H9 (cell line): ENCODE measurements at regions not wholly inside any gene's neighbourhood (a gene's known extent, or its start where the extent isn't known, plus 50 kb on each side); places are given as distances from the start of the nearest gene placed in this dataset.

ENCODE experiments used
- DNase-seq: peaks from one replicate; pipeline ENCODE4 v3.0.0-alpha.2; 2017
- H2AFZ ChIP-seq: one replicate; pipeline ENCODE4 v1.6.1; 2013; ENCODE audit warnings: mild to moderate bottlenecking, low read length, control low read depth, moderate library complexity
- H2AK5ac ChIP-seq: 2 replicates; pipeline ENCODE4 v1.6.1; 2013; ENCODE audit warnings: low read length, control low read depth, mixed read lengths; ENCODE audit not compliant: insufficient read length
- H2BK120ac ChIP-seq: one replicate; pipeline ENCODE4 v1.6.1; 2013; ENCODE audit warnings: low read depth, mild to moderate bottlenecking, low read length, control low read depth, inconsistent platforms; ENCODE audit not compliant: poor library complexity, severe bottlenecking
- H2BK12ac ChIP-seq: 2 replicates; pipeline ENCODE4 v1.6.1; 2013; ENCODE audit warnings: low read length, control low read depth, mixed read lengths, low read depth; ENCODE audit not compliant: insufficient read length
- H2BK15ac ChIP-seq: 2 replicates; pipeline ENCODE4 v1.6.1; 2013; ENCODE audit warnings: low read depth, low read length, control low read depth
- H2BK20ac ChIP-seq: one replicate; pipeline ENCODE4 v1.6.1; 2013; ENCODE audit warnings: low read depth, mild to moderate bottlenecking, low read length, control low read depth, inconsistent platforms; ENCODE audit not compliant: poor library complexity, severe bottlenecking
- H2BK5ac ChIP-seq: 2 replicates; pipeline ENCODE4 v1.6.1; 2013; ENCODE audit warnings: low read length, control low read depth, mixed read lengths; ENCODE audit not compliant: insufficient read length
- H3K14ac ChIP-seq: 2 replicates; pipeline ENCODE4 v1.6.1; 2013; ENCODE audit warnings: low read length, control low read depth; ENCODE audit not compliant: insufficient read depth
- H3K18ac ChIP-seq: 2 replicates; pipeline ENCODE4 v1.6.1; 2013; ENCODE audit warnings: low read depth, mild to moderate bottlenecking, mixed read lengths, low read length, control low read depth; ENCODE audit not compliant: insufficient read length
- H3K23ac ChIP-seq: 2 replicates; pipeline ENCODE4 v1.6.1; 2013; ENCODE audit warnings: low read length, control low read depth, mixed read lengths, low read depth; ENCODE audit not compliant: insufficient read length
- H3K23me2 ChIP-seq: 2 replicates; pipeline ENCODE4 v1.6.1; 2013; ENCODE audit warnings: low read depth, mild to moderate bottlenecking, mixed read lengths, low read length, control low read depth; ENCODE audit not compliant: insufficient read length, poor library complexity, severe bottlenecking
- H3K27ac ChIP-seq: 2 replicates; pipeline ENCODE4 v1.5.1; 2013; ENCODE audit warnings: low read length, control low read depth, mixed read lengths, low read depth; ENCODE audit not compliant: insufficient read length
- H3K27me3 ChIP-seq: 2 replicates; pipeline ENCODE4 v1.6.1; 2013; ENCODE audit warnings: low read length, control low read depth, inconsistent platforms; ENCODE audit not compliant: insufficient read depth
- H3K4ac ChIP-seq: 2 replicates; pipeline ENCODE4 v1.6.1; 2013; ENCODE audit warnings: low read depth, mild to moderate bottlenecking, control low read depth, inconsistent platforms, low read length, moderate library complexity
- H3K4me1 ChIP-seq: 2 replicates; pipeline ENCODE4 v1.6.1; 2013; ENCODE audit warnings: low read length, control low read depth, inconsistent platforms; ENCODE audit not compliant: insufficient read depth
- H3K4me2 ChIP-seq: 2 replicates; pipeline ENCODE4 v1.6.1; 2013; ENCODE audit warnings: low read length, control low read depth, mixed read lengths; ENCODE audit not compliant: insufficient read length, insufficient read depth
- H3K56ac ChIP-seq: 2 replicates; pipeline ENCODE4 v1.6.1; 2013; ENCODE audit warnings: low read depth, mild to moderate bottlenecking, mixed read lengths, low read length, control low read depth; ENCODE audit not compliant: insufficient read length
- H3K79me1 ChIP-seq: 2 replicates; pipeline ENCODE4 v1.6.1; 2013; ENCODE audit warnings: low read depth, mild to moderate bottlenecking, moderate library complexity, low read length, control low read depth, inconsistent platforms; ENCODE audit not compliant: insufficient read depth, poor library complexity, severe bottlenecking
- H3K79me2 ChIP-seq: 2 replicates; pipeline ENCODE4 v1.6.1; 2013; ENCODE audit warnings: low read length, control low read depth, inconsistent platforms; ENCODE audit not compliant: insufficient read depth
- H3K9ac ChIP-seq: 2 replicates; pipeline ENCODE4 v1.6.1; 2013; ENCODE audit warnings: low read length, control low read depth, mixed read lengths; ENCODE audit not compliant: insufficient read length; ENCODE audit errors: extremely low read depth
- H3K9me3 ChIP-seq: one replicate; pipeline ENCODE4 v1.6.1; 2013; ENCODE audit warnings: low read depth, low read length, inconsistent platforms; ENCODE audit not compliant: control insufficient read depth
- H3T11ph ChIP-seq: one replicate; pipeline ENCODE4 v1.6.1; 2013; ENCODE audit warnings: mild to moderate bottlenecking, low read length, control low read depth, inconsistent platforms
- H4K20me1 ChIP-seq: one replicate; pipeline ENCODE4 v1.6.1; 2013; ENCODE audit not compliant: control insufficient read depth, insufficient read length, insufficient read depth
- H4K5ac ChIP-seq: 2 replicates; pipeline ENCODE4 v1.6.1; 2013; ENCODE audit warnings: low read depth, mild to moderate bottlenecking, mixed read lengths, low read length, control low read depth; ENCODE audit not compliant: insufficient read length
- H4K8ac ChIP-seq: replicated peaks from 2 replicates; pipeline ENCODE4 v1.6.1; 2013; ENCODE audit warnings: low read length, control low read depth, mixed read lengths, low read depth; ENCODE audit not compliant: insufficient read length
- H4K91ac ChIP-seq: 2 replicates; pipeline ENCODE4 v1.6.1; 2013; ENCODE audit warnings: low read depth, mild to moderate bottlenecking, moderate library complexity, mixed read lengths, low read length, control low read depth; ENCODE audit not compliant: insufficient read length
- H3K27ac Mint-ChIP-seq, 3 experiments: 2 replicates in 2 of 3; 3 replicates in 1 of 3; pipeline ENCODE4 v1.8.0; 2020 to 2021; ENCODE audit warnings: mixed read lengths in 3 of 3, mild to moderate bottlenecking in 1 of 3, moderate library complexity in 1 of 3
- H3K27me3 Mint-ChIP-seq: 2 replicates; pipeline ENCODE4 v1.8.0; 2021; ENCODE audit warnings: low read depth, mild to moderate bottlenecking, moderate library complexity, mixed read lengths
- H3K36me3 Mint-ChIP-seq, 3 experiments: 2 replicates in 2 of 3; 3 replicates in 1 of 3; pipeline ENCODE4 v1.8.0; 2020 to 2021; ENCODE audit warnings: low read depth in 3 of 3, mixed read lengths in 3 of 3; ENCODE audit not compliant: insufficient read depth in 1 of 3
- H3K4me1 Mint-ChIP-seq, 2 experiments: 2 replicates each; pipeline ENCODE4 v1.8.0; 2020; ENCODE audit warnings: mixed read lengths in 2 of 2
- H3K4me3 Mint-ChIP-seq, 2 experiments: 2 replicates in 1 of 2; 3 replicates in 1 of 2; pipeline ENCODE4 v1.8.0; 2020 to 2021; ENCODE audit warnings: mild to moderate bottlenecking in 2 of 2, mixed read lengths in 2 of 2, moderate library complexity in 1 of 2
- H3K9me3 Mint-ChIP-seq, 2 experiments: 2 replicates in 1 of 2; 3 replicates in 1 of 2; pipeline ENCODE4 v1.8.0; 2020; ENCODE audit warnings: mild to moderate bottlenecking in 2 of 2, mixed read lengths in 2 of 2, moderate library complexity in 1 of 2
- CTCF ChIP-seq: fragments of 200-600 bp; sonication (generic); conservative IDR thresholded peaks from 3 replicates; pipeline ENCODE4 v1.8.0; 2021; ENCODE audit warnings: antibody characterized with exemption, mild to moderate bottlenecking
- whole genome bisulfite sequencing: extraction: QIAGEN DNeasy Blood & Tissue Kit; methylation state at CpG from one replicate; pipeline ENCODE4 v1.1.7; 2013; ENCODE audit warnings: missing lambda C conversion rate, low lambda C conversion rate, mixed read lengths; ENCODE audit not compliant: insufficient read length; ENCODE audit errors: extremely low coverage; 5-methylcytosine and 5-hydroxymethylcytosine counted together

DNA sequence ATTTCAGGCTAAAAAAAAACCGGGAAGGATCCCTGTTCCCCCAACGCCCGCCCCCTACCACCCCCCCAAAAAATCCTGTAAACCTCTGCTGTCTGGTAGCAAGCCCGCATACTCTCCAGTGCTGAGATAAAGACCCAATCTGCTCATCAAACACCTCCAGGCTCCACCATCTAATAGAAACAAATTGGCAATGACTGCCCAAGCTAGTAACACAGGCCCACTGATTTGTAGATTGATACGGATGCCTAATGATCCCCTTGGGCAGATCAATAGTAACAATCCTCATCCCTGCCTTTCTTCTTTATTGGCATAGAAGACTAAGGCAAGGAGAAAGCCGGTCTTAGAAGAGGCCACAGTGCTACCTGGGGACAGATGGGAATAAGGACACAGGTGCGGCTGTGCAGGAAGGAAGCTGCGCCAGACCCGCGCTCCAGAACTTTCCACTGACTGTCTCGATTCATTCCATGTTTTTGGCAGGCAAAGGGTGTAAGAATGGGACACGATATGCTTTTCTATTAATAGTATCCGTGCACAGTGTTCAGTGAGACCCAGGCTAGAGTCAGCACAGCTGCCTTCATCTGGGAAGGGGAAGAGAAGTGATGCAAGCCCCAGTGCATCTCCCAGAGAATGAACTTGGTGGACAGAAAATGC, 407.6 kb upstream of the PSMD7 start:
- DNase-seq = no peak
- Mint-ChIP-seq H3K36me3 (no peaks in the 10 kb centered on the region), H3K9me3 (no peaks in the 10 kb centered on the region), H3K4me3 (no peak overlapping the region; a peak in 1 of 5 replicates), H3K27me3 (peaks cover 5% of the 10 kb centered on the region), H3K27ac (no peak overlapping the region), H3K4me1 (peaks cover 31 to 52% of the 10 kb centered on the region in 2 experiments)
- TF ChIP-seq CTCF = no peak
- Histone ChIP-seq H3K14ac (no peak overlapping the region), H2BK120ac (no peak overlapping the region), H3T11ph (no peak overlapping the region), H4K20me1 (no peaks in the 10 kb centered on the region), H3K23me2 (peaks cover 9% of the 10 kb centered on the region), H2BK15ac (no peak overlapping the region), H4K8ac (no peak overlapping the region), H3K9ac (no peak overlapping the region), H3K18ac (no peak overlapping the region), H2BK20ac (no peak overlapping the region), H3K79me1 (no peaks in the 10 kb centered on the region), H3K4ac (no peak overlapping the region), H4K5ac (no peak overlapping the region), H3K79me2 (no peaks in the 10 kb centered on the region), H3K27me3 (no peaks in the 10 kb centered on the region), H2BK12ac (no peak overlapping the region), H3K4me2 (no peak overlapping the region), H2AK5ac (no peak overlapping the region), H3K56ac (no peak overlapping the region), H2BK5ac (no peak overlapping the region), H3K23ac (no peak overlapping the region), H2AFZ (no peak overlapping the region), H4K91ac (no peak overlapping the region), H3K27ac (no peak overlapping the region), H3K9me3 (no peaks in the 10 kb centered on the region), H3K4me1 (peaks cover 2% of the 10 kb centered on the region; the same call in 1 of the 2 replicates)
- whole genome bisulfite sequencing = no CpG with 5 or more reads among the region's 13 CpGs
